Fibroblast of lung (primary cell): ENCODE measurements at regions not wholly inside any gene's neighbourhood (a gene's known extent, or its start where the extent isn't known, plus 50 kb on each side); places are given as distances from the start of the nearest gene placed in this dataset.

Experiments
- DNase-seq, 2 donors: peaks; one replicate each; pipeline versions ENCODE4 v3.0.0 to v3.0.0-alpha.2; 2010; ENCODE audit warnings: low read depth in 2 of 2
- H2AFZ ChIP-seq: 2 replicates; pipeline ENCODE4 v1.5.1; 2012; ENCODE audit warnings: low read length, control low read depth, inconsistent platforms
- H3K27ac ChIP-seq: 2 replicates; pipeline ENCODE4 v1.5.1; 2011; ENCODE audit warnings: low read length, control low read depth; ENCODE audit not compliant: insufficient read depth
- H3K27me3 ChIP-seq: 2 replicates; pipeline ENCODE4 v1.5.1; 2011; ENCODE audit warnings: mild to moderate bottlenecking, low read length; ENCODE audit not compliant: control insufficient read depth, insufficient read depth
- H3K36me3 ChIP-seq: 2 replicates; pipeline ENCODE4 v1.5.1; 2011; ENCODE audit warnings: low read length; ENCODE audit not compliant: control insufficient read depth, insufficient read depth
- H3K4me1 ChIP-seq: 2 replicates; pipeline ENCODE4 v1.5.1; 2011; ENCODE audit warnings: low read length; ENCODE audit not compliant: control insufficient read depth, insufficient read depth; ENCODE audit errors: extremely low read depth
- H3K4me2 ChIP-seq: 2 replicates; pipeline ENCODE4 v1.5.1; 2011; ENCODE audit warnings: low read length, control low read depth; ENCODE audit not compliant: insufficient read depth; ENCODE audit errors: extremely low read depth
- H3K4me3 ChIP-seq, 4 experiments: fragments of 200-600 bp in 1 of 4; sonication (generic) in 1 of 4; replicated peaks in 1 of 4; 2 replicates each; pipeline ENCODE4 v1.5.1; 2011 to 2016; ENCODE audit warnings: low read length in 4 of 4, low read depth in 3 of 4, mild to moderate bottlenecking in 3 of 4, control low read depth in 2 of 4, inconsistent platforms in 1 of 4, mixed read lengths in 1 of 4; ENCODE audit not compliant: insufficient read depth in 1 of 4; ENCODE audit errors: control extremely low read depth in 1 of 4
- H3K79me2 ChIP-seq: 2 replicates; pipeline ENCODE4 v1.5.1; 2012; ENCODE audit warnings: mild to moderate bottlenecking, low read length, inconsistent platforms; ENCODE audit not compliant: control insufficient read depth, insufficient read depth
- H3K9ac ChIP-seq: 2 replicates; pipeline ENCODE4 v1.5.1; 2011; ENCODE audit warnings: mild to moderate bottlenecking, low read length, control low read depth; ENCODE audit not compliant: insufficient read depth
- H3K9me3 ChIP-seq: 2 replicates; pipeline ENCODE4 v1.5.1; 2012; ENCODE audit warnings: low read depth, low read length; ENCODE audit not compliant: control insufficient read depth, insufficient read depth
- H4K20me1 ChIP-seq: 2 replicates; pipeline ENCODE4 v1.5.1; 2011; ENCODE audit warnings: low read length; ENCODE audit not compliant: control insufficient read depth, insufficient read depth; ENCODE audit errors: extremely low read depth
- CTCF ChIP-seq, 2 donors: IDR thresholded peaks in 1 of 2; conservative IDR thresholded peaks in 1 of 2; 1 replicate in 1 of 2; 2 replicates in 1 of 2; pipeline ENCODE4 v1.5.1; 2011 to 2012; ENCODE audit warnings: low read length in 2 of 2, control low read depth in 1 of 2, inconsistent platforms in 1 of 2, low read depth in 1 of 2, mild to moderate bottlenecking in 1 of 2
- EZH2 ChIP-seq: IDR thresholded peaks from 2 replicates; pipeline ENCODE4 v1.5.1; 2012; ENCODE audit warnings: low read length, control low read depth, mild to moderate bottlenecking; ENCODE audit errors: missing control alignments

GRCh38 chr4:41455206-41455605, 82.8 kb upstream of the LIMCH1 start:
- DNase-seq, result peak in 1 of 2 donors; percentile 29
- TF ChIP-seq EZH2 (no peak), CTCF (conservative IDR thresholded peaks at IDR 0.05 in 1 of 2, IDR thresholded peaks at IDR 0.05 in 1 of 2; ENCODE audit: low read depth in 1 of 2, low read length in 2 of 2) (no peak)
- Histone ChIP-seq H3K27ac (no peak overlapping the region), H3K79me2 (no peaks in the 10 kb centered on the region), H3K36me3 (no peaks in the 10 kb centered on the region), H4K20me1 (no peaks in the 10 kb centered on the region), H3K4me3 (no peak overlapping the region), H3K9ac (no peak overlapping the region), H3K4me1 (no peaks in the 10 kb centered on the region), H3K4me2 (no peak overlapping the region), H2AFZ (no peak overlapping the region), H3K9me3 (no peaks in the 10 kb centered on the region), H3K27me3 (no peaks in the 10 kb centered on the region)

- H3K9me3 ChIP-seq, result no peaks in the 10 kb centered on the region
- no peak overlapping the region for H3K9ac ChIP-seq
- no peaks in the 10 kb centered on the region for H4K20me1 ChIP-seq
- H3K4me3 ChIP-seq, result no peak overlapping the region
- no peaks in the 10 kb centered on the region for H3K79me2 ChIP-seq
- no peak overlapping the region for H3K27ac ChIP-seq
- H3K36me3 ChIP-seq, result no peaks in the 10 kb centered on the region
- no peaks in the 10 kb centered on the region for H3K27me3 ChIP-seq
- H2AFZ ChIP-seq, result no peak overlapping the region
- DNase-seq, result no peak
- TF ChIP-seq CTCF (conservative IDR thresholded peaks at IDR 0.05 in 1 of 2, IDR thresholded peaks at IDR 0.05 in 1 of 2; ENCODE audit: low read depth in 1 of 2, low read length in 2 of 2) (no peak), EZH2 (no peak)
- no peak overlapping the region for H3K4me2 ChIP-seq
- no peaks in the 10 kb centered on the region for H3K4me1 ChIP-seq
Measured at GRCh38 chr4:41456559-41457101, 81.3 kb upstream of the LIMCH1 start.

GRCh38 chr4:41458689-41459088, 79.3 kb upstream of the LIMCH1 start:
- Histone ChIP-seq H4K20me1 (no peaks in the 10 kb centered on the region), H3K79me2 (no peaks in the 10 kb centered on the region), H3K4me1 (no peaks in the 10 kb centered on the region), H3K36me3 (no peaks in the 10 kb centered on the region), H2AFZ (no peak overlapping the region), H3K4me3 (no peak overlapping the region), H3K9me3 (no peaks in the 10 kb centered on the region), H3K27ac (no peak overlapping the region), H3K9ac (no peak overlapping the region), H3K27me3 (no peaks in the 10 kb centered on the region), H3K4me2 (no peak overlapping the region)
- no peak for DNase-seq
- TF ChIP-seq EZH2, result no peak
- no peak for TF ChIP-seq CTCF (conservative IDR thresholded peaks at IDR 0.05 in 1 of 2, IDR thresholded peaks at IDR 0.05 in 1 of 2; ENCODE audit: low read depth in 1 of 2, low read length in 2 of 2)
